ENCODE measurements at regions not wholly inside any gene's neighbourhood (a gene's known extent, or its start where the extent isn't known, plus 50 kb on each side); places are given as distances from the start of the nearest gene placed in this dataset.

- TF ChIP-seq CTCF (IDR thresholded peaks at IDR 0.05) (peak in 1 of 4 donors; percentile 17), POLR2A (IDR thresholded peaks at IDR 0.05) (no peak)
Observed at GRCh38 chr4:184960505-184960971, 57.8 kb upstream of the HELT start.
